PFSK-1 (cell line): ENCODE measurements at regions not wholly inside any gene's neighbourhood (a gene's known extent, or its start where the extent isn't known, plus 50 kb on each side); places are given as distances from the start of the nearest gene placed in this dataset.

Experiments
- POLR2AphosphoS5 ChIP-seq: IDR thresholded peaks from 2 replicates; pipeline ENCODE4 v1.6.1; 2012; ENCODE audit warnings: low read depth, mild to moderate bottlenecking, control low read depth, low read length, moderate library complexity
- TF ChIP-seq, protein P1 (sequence below), 2 experiments: IDR thresholded peaks; 2 replicates each; pipeline versions ENCODE4 v1.6.1 to v1.8.0; 2011 to 2012; ENCODE audit warnings: low read depth in 2 of 2, low read length in 2 of 2, control low read depth in 1 of 2, inconsistent platforms in 1 of 2, mild to moderate bottlenecking in 1 of 2, moderate library complexity in 1 of 2; ENCODE audit not compliant: insufficient read depth in 1 of 2

- no peak for TF ChIP-seq POLR2AphosphoS5
- TF ChIP-seq, protein P1, sequence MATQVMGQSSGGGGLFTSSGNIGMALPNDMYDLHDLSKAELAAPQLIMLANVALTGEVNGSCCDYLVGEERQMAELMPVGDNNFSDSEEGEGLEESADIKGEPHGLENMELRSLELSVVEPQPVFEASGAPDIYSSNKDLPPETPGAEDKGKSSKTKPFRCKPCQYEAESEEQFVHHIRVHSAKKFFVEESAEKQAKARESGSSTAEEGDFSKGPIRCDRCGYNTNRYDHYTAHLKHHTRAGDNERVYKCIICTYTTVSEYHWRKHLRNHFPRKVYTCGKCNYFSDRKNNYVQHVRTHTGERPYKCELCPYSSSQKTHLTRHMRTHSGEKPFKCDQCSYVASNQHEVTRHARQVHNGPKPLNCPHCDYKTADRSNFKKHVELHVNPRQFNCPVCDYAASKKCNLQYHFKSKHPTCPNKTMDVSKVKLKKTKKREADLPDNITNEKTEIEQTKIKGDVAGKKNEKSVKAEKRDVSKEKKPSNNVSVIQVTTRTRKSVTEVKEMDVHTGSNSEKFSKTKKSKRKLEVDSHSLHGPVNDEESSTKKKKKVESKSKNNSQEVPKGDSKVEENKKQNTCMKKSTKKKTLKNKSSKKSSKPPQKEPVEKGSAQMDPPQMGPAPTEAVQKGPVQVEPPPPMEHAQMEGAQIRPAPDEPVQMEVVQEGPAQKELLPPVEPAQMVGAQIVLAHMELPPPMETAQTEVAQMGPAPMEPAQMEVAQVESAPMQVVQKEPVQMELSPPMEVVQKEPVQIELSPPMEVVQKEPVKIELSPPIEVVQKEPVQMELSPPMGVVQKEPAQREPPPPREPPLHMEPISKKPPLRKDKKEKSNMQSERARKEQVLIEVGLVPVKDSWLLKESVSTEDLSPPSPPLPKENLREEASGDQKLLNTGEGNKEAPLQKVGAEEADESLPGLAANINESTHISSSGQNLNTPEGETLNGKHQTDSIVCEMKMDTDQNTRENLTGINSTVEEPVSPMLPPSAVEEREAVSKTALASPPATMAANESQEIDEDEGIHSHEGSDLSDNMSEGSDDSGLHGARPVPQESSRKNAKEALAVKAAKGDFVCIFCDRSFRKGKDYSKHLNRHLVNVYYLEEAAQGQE (IDR thresholded peaks at IDR 0.05; ENCODE audit: insufficient read depth in 1 of 2, low read depth in 2 of 2, low read length in 2 of 2): no peak
These were observed 75.9 kb upstream of the RPL34 start for GRCh38 chr4:108544481-108544880.
